Fibroblast of skin of abdomen (primary cell): ENCODE measurements at regions not wholly inside any gene's neighbourhood (a gene's known extent, or its start where the extent isn't known, plus 50 kb on each side); places are given as distances from the start of the nearest gene placed in this dataset.
A peak's percentile ranks its signal among the peaks of the same experiment; 100 is the strongest.
"Not testable (repeated sequence)": the region's sequence is repeated elsewhere in the genome, so short reads cannot be mapped to it uniquely, and the experiment has no call there.

Source experiments
- DNase-seq: peaks from one replicate; pipeline ENCODE4 v3.0.0-alpha.2; 2013

DNA sequence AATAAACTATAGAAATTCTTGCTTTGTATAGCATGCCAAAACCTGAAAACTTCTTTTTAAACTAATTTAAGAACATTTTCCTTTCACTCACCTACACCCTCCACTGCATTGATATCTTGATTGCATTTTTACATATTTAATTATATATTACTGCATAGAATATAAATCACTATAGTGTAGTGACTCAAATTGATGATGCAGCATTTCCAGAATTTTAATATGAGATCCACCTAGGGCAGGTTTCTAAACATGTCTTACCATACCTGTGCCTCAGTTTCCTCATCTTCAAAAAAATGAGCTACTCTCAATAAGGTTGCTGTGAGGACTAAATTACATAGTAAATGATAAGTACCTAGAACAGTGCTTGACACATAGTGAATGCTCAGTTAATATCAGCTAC lies 881.5 kb downstream of the RPS29 start:
- no peak for DNase-seq

- no peak for DNase-seq
Observed at GRCh38 chr14:48703728-48704467, 882.3 kb downstream of the RPS29 start.

- not testable (repeated sequence) for DNase-seq
Observed at GRCh38 chr14:48697362-48697761, 888.8 kb downstream of the RPS29 start.

GRCh38 chr14:48693793-48694192 lies 892.4 kb downstream of the RPS29 start:
- DNase-seq = no peak

DNA sequence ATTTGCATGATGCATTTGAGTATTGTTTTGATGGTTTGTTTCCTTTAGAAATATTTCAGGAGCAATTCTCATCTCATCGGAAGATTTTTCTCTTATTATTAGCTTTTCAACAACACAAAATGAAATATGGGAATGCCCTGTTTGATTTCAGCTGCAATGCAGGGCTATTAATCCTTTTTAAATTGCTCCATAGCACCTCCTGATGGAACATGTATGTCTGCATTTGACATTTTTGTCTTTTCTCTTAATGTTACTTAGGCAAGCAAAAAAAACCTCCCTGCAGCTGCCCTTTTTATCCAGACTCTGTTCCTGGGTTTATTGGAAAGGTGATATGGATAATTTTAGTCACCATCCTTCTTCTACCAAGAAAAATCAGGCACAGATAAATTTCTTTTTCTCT lies 895.8 kb downstream of the RPS29 start:
- no peak for DNase-seq

DNA sequence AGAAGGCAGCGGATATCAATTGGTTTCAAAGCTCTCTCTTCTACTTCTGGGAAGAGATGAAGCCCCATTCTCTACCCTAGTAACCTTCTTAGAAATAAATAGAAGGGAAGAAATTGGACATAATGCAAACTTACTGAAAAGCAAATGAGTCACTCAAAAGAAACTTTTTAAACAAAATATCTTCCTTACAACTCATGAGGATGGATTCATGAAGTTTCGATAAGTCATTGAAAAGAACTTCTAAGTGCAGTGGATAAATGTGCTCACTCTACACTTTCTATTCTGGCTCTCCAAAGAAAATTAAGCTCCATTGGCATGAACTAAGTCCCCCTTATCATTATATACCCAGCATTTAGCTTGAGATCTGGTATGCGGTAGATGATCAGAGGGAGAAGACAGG lies 899.5 kb downstream of the RPS29 start:
- no peak for DNase-seq

GRCh38 chr14:48672506-48672905 lies 913.7 kb downstream of the RPS29 start:
- DNase-seq = no peak

GRCh38 chr14:48670939-48671338 lies 915.2 kb downstream of the RPS29 start:
- DNase-seq = no peak

GRCh38 chr14:48665077-48665784 lies 920.9 kb downstream of the RPS29 start:
- peak; percentile 17 for DNase-seq

GRCh38 chr14:48643241-48643640 lies 942.9 kb downstream of the RPS29 start:
- no peak for DNase-seq

DNA sequence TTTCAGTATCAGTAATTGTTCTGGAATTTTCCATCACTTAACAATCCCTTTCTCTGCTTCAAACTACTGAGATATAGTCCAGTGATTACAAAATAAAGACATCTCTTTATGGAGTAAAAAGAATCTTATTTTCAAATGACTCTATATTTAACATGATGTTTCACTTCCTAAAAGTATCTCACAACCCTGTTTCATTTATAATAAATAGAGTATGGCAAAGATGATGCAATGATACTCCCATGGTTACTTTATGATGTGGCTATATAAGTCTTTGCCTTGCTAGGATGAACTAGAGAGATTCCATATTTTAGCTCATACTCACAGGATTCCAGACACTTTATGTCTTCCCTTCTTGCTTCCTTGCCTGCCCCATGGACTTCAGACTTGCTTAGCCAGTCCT lies 953.5 kb upstream of the MDGA2 start:
- DNase-seq = no peak

DNA sequence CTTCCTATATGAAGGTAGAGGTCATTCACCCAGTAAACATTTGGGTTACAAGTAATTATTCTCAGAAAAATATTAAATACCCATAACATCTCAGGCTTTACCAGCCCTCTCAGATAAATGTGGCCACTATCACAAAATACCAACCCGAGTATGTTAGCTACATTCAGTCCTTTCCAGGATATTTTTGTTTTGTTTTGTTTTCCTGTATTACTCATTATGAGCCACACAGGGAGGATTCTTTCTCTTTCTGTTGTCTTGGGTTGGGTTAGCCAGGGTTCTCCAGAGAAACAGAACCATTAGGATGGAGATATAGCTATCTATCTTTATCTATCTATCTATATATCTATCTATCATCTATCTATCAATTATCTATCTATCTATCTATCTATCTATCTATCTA lies 947.6 kb upstream of the MDGA2 start:
- DNase-seq = no peak

GRCh38 chr14:48618057-48618456 lies 942.7 kb upstream of the MDGA2 start:
- DNase-seq = no peak

DNA sequence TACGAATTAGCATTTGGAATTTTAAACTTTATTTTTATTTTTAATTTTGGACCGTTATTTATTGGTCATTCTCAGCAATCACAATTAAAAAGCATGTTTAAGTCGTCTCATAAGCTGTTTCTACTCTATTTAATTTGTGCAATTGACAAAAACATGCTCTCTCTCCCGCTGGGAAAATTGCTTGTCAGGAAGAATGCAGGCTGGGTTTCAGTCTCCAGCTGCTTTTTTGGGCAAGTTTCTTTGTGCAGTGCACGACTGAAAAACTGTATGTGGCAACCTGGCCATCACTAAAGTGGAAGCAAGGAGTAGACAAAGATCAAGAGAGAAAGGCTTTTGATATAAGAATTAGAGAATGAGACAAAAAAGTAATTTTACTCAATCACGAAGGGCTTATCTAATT lies 941.5 kb upstream of the MDGA2 start:
- DNase-seq = no peak

GRCh38 chr14:48615618-48616017 lies 940.2 kb upstream of the MDGA2 start:
- DNase-seq = no peak

GRCh38 chr14:48614003-48614402 lies 938.6 kb upstream of the MDGA2 start:
- no peak for DNase-seq

DNA sequence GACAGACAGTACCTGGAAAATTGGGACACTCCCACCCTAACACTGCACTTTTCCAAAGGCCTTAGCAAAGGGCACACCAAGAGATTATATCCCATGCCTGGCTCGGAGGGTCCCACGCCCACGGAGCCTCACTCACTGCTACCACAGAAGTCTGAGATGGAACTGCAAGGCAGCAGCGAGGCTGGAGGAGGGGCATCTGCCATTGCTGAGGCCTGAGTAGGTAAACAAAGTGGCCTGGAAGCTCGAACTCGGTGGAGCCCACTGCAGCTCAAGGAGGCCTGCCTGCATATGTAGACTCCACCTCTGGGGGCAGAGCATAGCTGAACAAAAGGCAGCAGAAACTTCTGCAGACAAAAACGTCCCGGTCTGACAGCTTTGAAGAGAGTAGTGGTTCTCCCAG lies 931.6 kb upstream of the MDGA2 start:
- DNase-seq = not testable (repeated sequence)

- no peak for DNase-seq
Observed at GRCh38 chr14:48598458-48598857, 923.1 kb upstream of the MDGA2 start.

DNA sequence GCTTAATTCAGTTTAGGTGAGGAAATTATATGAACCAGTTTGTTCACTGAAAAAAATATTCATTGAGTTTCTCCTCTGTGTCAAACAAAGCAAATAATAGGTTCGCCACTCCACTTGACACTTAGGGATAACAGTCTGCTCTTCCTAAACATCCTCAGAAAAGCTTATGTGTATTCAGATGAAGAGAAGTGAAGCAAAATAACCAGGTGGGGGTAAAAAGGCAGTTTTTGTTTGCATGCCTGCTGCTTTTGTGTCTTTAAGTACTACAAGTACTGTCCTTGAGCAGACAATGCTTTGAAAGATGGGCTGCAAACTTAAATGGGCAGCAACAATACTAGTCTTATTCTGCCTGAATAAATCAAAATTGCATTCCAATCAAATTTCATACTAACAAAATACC lies 910.7 kb upstream of the MDGA2 start:
- DNase-seq = no peak

- DNase-seq = peak; percentile 7
Observed at GRCh38 chr14:48584031-48584430, 908.6 kb upstream of the MDGA2 start.

DNA sequence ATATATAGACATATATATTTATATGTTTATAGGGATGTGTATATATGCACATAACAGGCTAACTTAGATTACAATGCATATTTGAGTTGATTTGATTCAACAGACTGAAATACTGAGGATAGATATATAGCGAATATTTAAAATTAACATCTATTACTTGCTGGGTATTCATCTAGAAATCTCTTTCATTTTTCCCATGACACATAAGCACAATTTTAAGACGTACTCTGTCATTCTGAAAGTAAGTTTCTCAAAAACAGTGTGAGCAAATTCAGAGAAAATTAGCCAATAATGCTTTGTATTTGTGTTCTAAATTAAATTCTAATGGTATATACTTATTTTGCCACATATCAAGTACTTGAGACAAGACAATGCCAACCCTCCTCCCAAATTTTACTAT lies 907.5 kb upstream of the MDGA2 start:
- no peak for DNase-seq

- DNase-seq = no peak
Observed at GRCh38 chr14:48580692-48581091, 905.3 kb upstream of the MDGA2 start.

DNA sequence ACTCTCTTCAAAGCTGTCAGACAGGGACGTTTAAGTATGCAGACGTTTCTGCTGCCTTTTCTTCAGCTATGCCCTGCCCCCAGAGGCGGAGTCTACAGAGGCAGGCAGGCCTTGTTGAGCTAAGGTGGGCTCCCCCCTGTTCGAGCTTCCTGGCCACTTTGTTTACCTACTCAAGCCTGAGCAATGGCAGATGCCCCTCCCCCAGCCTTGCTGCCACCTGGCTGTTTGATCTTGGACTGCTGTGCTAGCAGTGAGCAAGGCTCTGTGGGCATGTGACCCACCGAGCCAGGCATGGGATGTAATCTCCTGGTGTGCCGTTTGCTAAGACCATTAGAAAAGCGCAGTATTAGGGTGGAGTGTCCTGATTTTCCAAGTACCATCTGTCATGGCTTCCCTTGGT lies 900.4 kb upstream of the MDGA2 start:
- DNase-seq = no peak

DNA sequence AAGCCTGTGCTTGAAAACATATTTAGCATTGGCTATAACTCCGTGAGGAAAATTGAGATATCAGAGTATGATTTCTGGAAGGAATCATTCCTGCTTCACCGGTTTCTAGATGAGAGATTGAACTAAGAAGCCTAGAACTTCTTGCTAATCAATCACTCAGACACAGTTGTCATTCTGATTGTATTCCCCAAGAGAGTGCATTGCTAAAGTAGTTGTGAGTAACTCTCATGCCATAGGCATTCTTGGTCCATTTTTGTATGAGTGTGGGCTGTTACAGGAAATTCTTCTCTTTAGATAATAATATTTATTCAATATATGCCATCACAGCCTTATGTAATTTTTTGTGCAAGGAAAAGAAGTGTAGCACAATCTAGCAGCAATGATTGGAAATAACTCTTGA lies 893.3 kb upstream of the MDGA2 start:
- DNase-seq = peak; percentile 0
